SU-DHL-6 (cell line): ENCODE measurements at regions not wholly inside any gene's neighbourhood (a gene's known extent, or its start where the extent isn't known, plus 50 kb on each side); places are given as distances from the start of the nearest gene placed in this dataset.
A peak's percentile ranks its signal among the peaks of the same experiment; 100 is the strongest.

Experiments used
- H2AFZ ChIP-seq: fragments of 200-600 bp; sonication (generic); 2 replicates; pipeline ENCODE4 v1.6.1; 2014; ENCODE audit warnings: low read depth, mild to moderate bottlenecking, moderate library complexity, mixed read lengths, antibody characterized with exemption, low read length; ENCODE audit not compliant: severe bottlenecking
- H3F3A ChIP-seq: fragments of 200-600 bp; shearing (Covaris generic); 2 replicates; pipeline ENCODE4 v1.6.0; 2016; ENCODE audit warnings: antibody characterized with exemption, mild to moderate bottlenecking; ENCODE audit not compliant: insufficient read depth
- H3K27ac ChIP-seq: fragments of 200-600 bp; sonication (generic); 2 replicates; pipeline ENCODE4 v1.5.1; 2016; ENCODE audit warnings: low read depth, mild to moderate bottlenecking, low read length, moderate library complexity, mixed read lengths
- H3K27me3 ChIP-seq: fragments of 200-600 bp; sonication (generic), shearing (Covaris generic); 2 replicates; pipeline ENCODE4 v1.6.0; 2014; ENCODE audit warnings: mild to moderate bottlenecking, low read length
- H3K36me3 ChIP-seq: fragments of 200-600 bp; sonication (generic); 2 replicates; pipeline ENCODE4 v1.6.1; 2014; ENCODE audit warnings: mild to moderate bottlenecking, low read length, mixed read lengths
- H3K4me2 ChIP-seq: fragments of 300-600, 200-600 bp; shearing (Covaris generic), sonication (generic); 2 replicates; pipeline ENCODE4 v1.6.0; 2014; ENCODE audit warnings: low read length, low read depth, mild to moderate bottlenecking; ENCODE audit not compliant: poor library complexity, severe bottlenecking
- H3K4me3 ChIP-seq: fragments of 200-600 bp; sonication (generic); 2 replicates; pipeline ENCODE4 v1.5.1; 2014; ENCODE audit warnings: antibody characterized with exemption, low read length, mild to moderate bottlenecking, mixed read lengths; ENCODE audit not compliant: insufficient read depth, poor library complexity, severe bottlenecking
- H3K79me2 ChIP-seq: fragments of 200-600 bp; sonication (generic); 2 replicates; pipeline ENCODE4 v1.6.1; 2014; ENCODE audit warnings: mild to moderate bottlenecking, low read length, moderate library complexity; ENCODE audit not compliant: insufficient read depth
- H3K9ac ChIP-seq: fragments of 200-600 bp; sonication (generic); 2 replicates; pipeline ENCODE4 v1.7.0; 2014; ENCODE audit warnings: mild to moderate bottlenecking, low read length
- H3K9me2 ChIP-seq: fragments of 200-600 bp; sonication (generic); replicated peaks from 2 replicates; pipeline ENCODE4 v1.6.1; 2014; ENCODE audit warnings: low read length; ENCODE audit not compliant: insufficient read depth
- H3K9me3 ChIP-seq: fragments of 200-600 bp; sonication (generic); 2 replicates; pipeline ENCODE4 v1.6.1; 2014; ENCODE audit warnings: low read length, mixed read lengths; ENCODE audit not compliant: insufficient read depth
- H4K20me1 ChIP-seq: fragments of 200-600 bp; sonication (generic); 2 replicates; pipeline ENCODE4 v1.6.1; 2014; ENCODE audit warnings: low read depth, mild to moderate bottlenecking, antibody characterized with exemption, low read length, moderate library complexity, mixed read lengths
- CTCF ChIP-seq: fragments of 200-600 bp; sonication (generic); IDR thresholded peaks from one replicate; pipeline ENCODE4 v1.5.1; 2017; ENCODE audit warnings: antibody characterized with exemption, mild to moderate bottlenecking, low read length, moderate library complexity; ENCODE audit not compliant: insufficient read depth, poor library complexity, severe bottlenecking
- EZH2phosphoT487 ChIP-seq: fragments of 200-600 bp; sonication (generic), shearing (Covaris generic); conservative IDR thresholded peaks from 2 replicates; pipeline ENCODE4 v1.6.1; 2018; ENCODE audit warnings: mild to moderate bottlenecking, antibody characterized with exemption, low read length, moderate library complexity, mixed read lengths

- H3K79me2 ChIP-seq = no peaks in the 10 kb centered on the region
- H3K27ac ChIP-seq = no peak overlapping the region
- no peak overlapping the region for H3K4me2 ChIP-seq
- H2AFZ ChIP-seq = no peak overlapping the region
- H3F3A ChIP-seq = no peaks in the 10 kb centered on the region
- no peaks in the 10 kb centered on the region for H3K9me3 ChIP-seq
- H3K9me2 ChIP-seq = no peaks in the 10 kb centered on the region
- H3K4me3 ChIP-seq = no peak overlapping the region
- H3K27me3 ChIP-seq = no peaks in the 10 kb centered on the region
- TF ChIP-seq CTCF = peak; percentile 31
- no peak for TF ChIP-seq EZH2phosphoT487
- no peaks in the 10 kb centered on the region for H4K20me1 ChIP-seq
- no peaks in the 10 kb centered on the region for H3K36me3 ChIP-seq
- H3K9ac ChIP-seq = no peak overlapping the region
Observed at GRCh38 chr1:88302843-88303486, 381.1 kb upstream of the PKN2 start.

- H3K9ac ChIP-seq = no peak overlapping the region
- no peaks in the 10 kb centered on the region for H3K79me2 ChIP-seq
- TF ChIP-seq CTCF (no peak), EZH2phosphoT487 (no peak)
- H3K27me3 ChIP-seq = no peaks in the 10 kb centered on the region
- no peaks in the 10 kb centered on the region; the same call in 1 of the 2 replicates for H3K9me3 ChIP-seq
- H3K27ac ChIP-seq = no peak overlapping the region
- no peak overlapping the region for H2AFZ ChIP-seq
- no peak overlapping the region for H3K4me2 ChIP-seq
- H3K36me3 ChIP-seq = no peaks in the 10 kb centered on the region
- H3F3A ChIP-seq = no peaks in the 10 kb centered on the region
- no peaks in the 10 kb centered on the region for H3K9me2 ChIP-seq
- no peaks in the 10 kb centered on the region for H4K20me1 ChIP-seq
- no peak overlapping the region for H3K4me3 ChIP-seq
Observed at GRCh38 chr1:88311265-88311664, 372.8 kb upstream of the PKN2 start.

- Histone ChIP-seq H4K20me1 (no peaks in the 10 kb centered on the region), H3K4me2 (no peak overlapping the region), H2AFZ (no peak overlapping the region), H3K27me3 (no peaks in the 10 kb centered on the region), H3F3A (no peaks in the 10 kb centered on the region), H3K4me3 (no peak overlapping the region), H3K27ac (no peak overlapping the region), H3K9ac (no peak overlapping the region), H3K9me2 (no peaks in the 10 kb centered on the region), H3K36me3 (no peaks in the 10 kb centered on the region), H3K79me2 (no peaks in the 10 kb centered on the region), H3K9me3 (no peaks in the 10 kb centered on the region; the same call in 1 of the 2 replicates)
- no peak for TF ChIP-seq EZH2phosphoT487
- no peak for TF ChIP-seq CTCF
Observed at GRCh38 chr1:88311907-88312306, 372.2 kb upstream of the PKN2 start.
